Stimulated activated CD4-positive, alpha-beta T cell treated with anti-CD3 and anti-CD28 coated beads, Interleukin-2, amount 100 ng/mL, for 4 hours (primary cell): ENCODE measurements at regions not wholly inside any gene's neighbourhood (a gene's known extent, or its start where the extent isn't known, plus 50 kb on each side); places are given as distances from the start of the nearest gene placed in this dataset.

Source experiments
- DNase-seq: peaks from one replicate; pipeline ENCODE4 v3.0.0-alpha.2; 2020; ENCODE audit warnings: low read depth

- DNase-seq: no peak
These were observed 118.4 kb upstream of the NABP1 start for GRCh38 chr2:191559569-191559968.

- no peak for DNase-seq
These were observed 117.4 kb upstream of the NABP1 start for GRCh38 chr2:191560411-191560980.

- DNase-seq: no peak
These were observed 112.8 kb upstream of the NABP1 start for GRCh38 chr2:191565120-191565519.

- no peak for DNase-seq
These were observed 112.2 kb upstream of the NABP1 start for GRCh38 chr2:191565647-191566198.

- peak; percentile 46 for DNase-seq
These were observed 111.6 kb upstream of the NABP1 start for GRCh38 chr2:191566344-191566743.

- DNase-seq: no peak
These were observed 110.7 kb upstream of the NABP1 start for GRCh38 chr2:191567206-191567605.

GRCh38 chr2:191569025-191569424 lies 108.9 kb upstream of the NABP1 start:
- no peak for DNase-seq

GRCh38 chr2:191571163-191571769 lies 106.7 kb upstream of the NABP1 start:
- no peak for DNase-seq

- DNase-seq: no peak
These were observed 105.6 kb upstream of the NABP1 start for GRCh38 chr2:191572319-191572718.

- DNase-seq: no peak
These were observed 104.7 kb upstream of the NABP1 start for GRCh38 chr2:191573216-191573615.

GRCh38 chr2:191574232-191574631 lies 103.7 kb upstream of the NABP1 start:
- no peak for DNase-seq

GRCh38 chr2:191577605-191578004 lies 100.3 kb upstream of the NABP1 start:
- DNase-seq: no peak

GRCh38 chr2:191578031-191578430 lies 99.9 kb upstream of the NABP1 start:
- no peak for DNase-seq

GRCh38 chr2:191580581-191580980 lies 97.4 kb upstream of the NABP1 start:
- DNase-seq: no peak

GRCh38 chr2:191581003-191581402 lies 96.9 kb upstream of the NABP1 start:
- DNase-seq: no peak

GRCh38 chr2:191582355-191582754 lies 95.6 kb upstream of the NABP1 start:
- DNase-seq: no peak

GRCh38 chr2:191591025-191591424 lies 86.9 kb upstream of the NABP1 start:
- no peak for DNase-seq

GRCh38 chr2:191593622-191594385 lies 84.1 kb upstream of the NABP1 start:
- no peak for DNase-seq

GRCh38 chr2:191597186-191597751 lies 80.7 kb upstream of the NABP1 start:
- no peak for DNase-seq

GRCh38 chr2:191598296-191598695 lies 79.6 kb upstream of the NABP1 start:
- DNase-seq: no peak

GRCh38 chr2:191601060-191601459 lies 76.9 kb upstream of the NABP1 start:
- no peak for DNase-seq

- DNase-seq: no peak
These were observed 73.8 kb upstream of the NABP1 start for GRCh38 chr2:191604154-191604553.

- DNase-seq: no peak
These were observed 70.8 kb upstream of the NABP1 start for GRCh38 chr2:191607096-191607495.
